Esophagus squamous epithelium (tissue), 4 donors: ENCODE measurements at regions not wholly inside any gene's neighbourhood (a gene's known extent, or its start where the extent isn't known, plus 50 kb on each side); places are given as distances from the start of the nearest gene placed in this dataset.

Source experiments
- POLR2A ChIP-seq, 4 donors: fragments of 450-650 bp; IDR thresholded peaks; one replicate each; pipeline ENCODE4 v1.6.1; 2017; ENCODE audit warnings: antibody characterized with exemption in 4 of 4, mild to moderate bottlenecking in 4 of 4, moderate library complexity in 3 of 4
- TF ChIP-seq, protein P1 (sequence below), 6 experiments: fragments of 450-650 bp in 4 of 6; fragments of 200-600 bp in 2 of 6; sonication (generic) in 2 of 6; IDR thresholded peaks; one replicate each; pipeline ENCODE4 v1.5.1; 2016 to 2019; ENCODE audit warnings: antibody characterized with exemption in 6 of 6, mild to moderate bottlenecking in 4 of 6, moderate library complexity in 4 of 6

DNA sequence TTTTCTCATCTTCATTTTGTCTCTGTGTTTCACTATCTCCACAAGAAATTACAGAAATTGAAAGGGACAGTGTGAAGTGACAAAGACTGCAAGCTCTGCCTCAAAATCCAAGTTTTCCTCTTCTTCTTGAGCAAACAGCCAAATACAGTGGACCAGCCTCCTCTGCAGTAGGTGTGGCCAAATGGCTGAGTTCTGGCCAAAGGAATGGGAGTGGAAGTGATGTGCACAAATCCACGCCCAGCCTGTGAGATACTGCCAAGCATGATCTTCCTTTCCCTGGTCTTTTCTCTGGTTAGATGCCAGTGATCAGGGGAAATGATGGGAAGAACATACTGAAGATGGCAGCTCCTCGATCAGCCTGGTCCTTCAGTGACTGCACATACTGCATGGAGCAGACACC, 111.0 kb upstream of the CPNE4 start:
- no peak for TF ChIP-seq POLR2A (IDR thresholded peaks at IDR 0.05)
- TF ChIP-seq, protein P1, sequence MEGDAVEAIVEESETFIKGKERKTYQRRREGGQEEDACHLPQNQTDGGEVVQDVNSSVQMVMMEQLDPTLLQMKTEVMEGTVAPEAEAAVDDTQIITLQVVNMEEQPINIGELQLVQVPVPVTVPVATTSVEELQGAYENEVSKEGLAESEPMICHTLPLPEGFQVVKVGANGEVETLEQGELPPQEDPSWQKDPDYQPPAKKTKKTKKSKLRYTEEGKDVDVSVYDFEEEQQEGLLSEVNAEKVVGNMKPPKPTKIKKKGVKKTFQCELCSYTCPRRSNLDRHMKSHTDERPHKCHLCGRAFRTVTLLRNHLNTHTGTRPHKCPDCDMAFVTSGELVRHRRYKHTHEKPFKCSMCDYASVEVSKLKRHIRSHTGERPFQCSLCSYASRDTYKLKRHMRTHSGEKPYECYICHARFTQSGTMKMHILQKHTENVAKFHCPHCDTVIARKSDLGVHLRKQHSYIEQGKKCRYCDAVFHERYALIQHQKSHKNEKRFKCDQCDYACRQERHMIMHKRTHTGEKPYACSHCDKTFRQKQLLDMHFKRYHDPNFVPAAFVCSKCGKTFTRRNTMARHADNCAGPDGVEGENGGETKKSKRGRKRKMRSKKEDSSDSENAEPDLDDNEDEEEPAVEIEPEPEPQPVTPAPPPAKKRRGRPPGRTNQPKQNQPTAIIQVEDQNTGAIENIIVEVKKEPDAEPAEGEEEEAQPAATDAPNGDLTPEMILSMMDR (IDR thresholded peaks at IDR 0.05) = no peak
